ENCODE measurements at regions not wholly inside any gene's neighbourhood (a gene's known extent, or its start where the extent isn't known, plus 50 kb on each side); places are given as distances from the start of the nearest gene placed in this dataset.
"Not testable (repeated sequence)": the region's sequence is repeated elsewhere in the genome, so short reads cannot be mapped to it uniquely, and the experiment has no call there.

DNA sequence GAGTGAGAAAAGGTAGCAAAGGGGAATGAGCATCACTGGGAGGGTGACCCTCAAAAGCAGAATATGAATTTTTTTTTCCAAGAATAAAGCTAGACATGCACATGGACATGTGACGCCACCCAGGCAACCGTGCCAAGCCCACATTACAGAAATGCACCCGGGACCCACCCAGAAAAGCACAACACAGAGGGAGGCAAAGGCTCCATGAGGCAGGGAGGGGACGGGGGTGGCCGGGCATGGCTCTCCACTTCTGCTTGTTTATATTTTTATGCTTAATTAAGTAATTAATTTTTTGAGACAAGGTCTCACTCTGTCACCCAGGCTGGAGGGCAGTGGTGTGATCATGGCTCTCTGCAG, 1524.3 kb downstream of the BRD1 start:
- DNase-seq (no peak), ATAC-seq (replicated peaks in 1 of 2) (no peak)
- no peaks in the 10 kb centered on the region for H3K36me3 Mint-ChIP-seq (ENCODE audit: insufficient read depth in 2 of 2)
- H3K4me3 Mint-ChIP-seq, result no peak overlapping the region
- no peaks in the 10 kb centered on the region for H3K27me3 Mint-ChIP-seq (ENCODE audit: low read depth)
- H3K9me3 Mint-ChIP-seq, result no peaks in the 10 kb centered on the region
- no peak overlapping the region for H3K27ac Mint-ChIP-seq
- H3K4me1 Mint-ChIP-seq (ENCODE audit: low read depth), result no peaks in the 10 kb centered on the region

DNA sequence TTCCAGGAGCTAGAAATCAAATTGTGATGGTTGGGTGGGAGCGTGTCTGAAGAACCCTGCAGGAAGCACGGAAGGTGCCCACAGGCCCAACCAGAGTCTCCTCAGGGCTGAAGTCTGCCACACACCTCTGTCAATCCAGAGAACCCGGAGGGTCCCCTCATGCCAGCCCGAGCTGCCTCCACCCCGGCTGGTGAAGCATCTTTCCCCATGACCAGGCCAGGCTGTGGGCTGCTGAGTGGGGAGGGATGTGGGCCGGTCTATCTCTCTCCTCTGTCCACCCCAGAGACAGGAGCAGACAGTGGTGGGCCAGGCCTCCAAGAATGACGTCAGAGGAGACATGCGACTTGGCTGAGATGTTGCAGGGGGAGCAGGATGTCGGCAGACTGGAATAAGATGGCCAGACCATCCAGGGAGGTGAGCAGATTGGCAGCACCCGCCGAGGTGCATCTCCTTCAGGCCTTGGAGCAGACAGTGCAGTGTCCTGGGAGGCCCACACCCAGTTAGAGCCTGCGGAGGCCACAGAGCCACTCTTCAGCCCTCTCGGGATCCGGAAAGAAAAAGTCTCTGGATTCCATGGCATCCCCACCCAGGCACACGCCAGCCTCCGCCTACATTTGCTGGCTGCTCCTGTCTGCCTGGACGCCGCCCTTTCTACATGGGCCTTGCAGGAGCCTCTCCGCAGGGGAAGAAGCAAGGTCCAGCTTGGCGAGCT, 1524.9 kb downstream of the BRD1 start:
- no peaks in the 10 kb centered on the region for H3K9me3 Mint-ChIP-seq
- no peak overlapping the region for H3K27ac Mint-ChIP-seq
- no peak overlapping the region for H3K4me3 Mint-ChIP-seq
- H3K4me1 Mint-ChIP-seq (ENCODE audit: low read depth), result no peaks in the 10 kb centered on the region
- no peak for DNase-seq
- H3K36me3 Mint-ChIP-seq (ENCODE audit: insufficient read depth in 2 of 2), result no peaks in the 10 kb centered on the region
- no peaks in the 10 kb centered on the region for H3K27me3 Mint-ChIP-seq (ENCODE audit: low read depth)
- no peak for ATAC-seq (replicated peaks in 1 of 2)

DNA sequence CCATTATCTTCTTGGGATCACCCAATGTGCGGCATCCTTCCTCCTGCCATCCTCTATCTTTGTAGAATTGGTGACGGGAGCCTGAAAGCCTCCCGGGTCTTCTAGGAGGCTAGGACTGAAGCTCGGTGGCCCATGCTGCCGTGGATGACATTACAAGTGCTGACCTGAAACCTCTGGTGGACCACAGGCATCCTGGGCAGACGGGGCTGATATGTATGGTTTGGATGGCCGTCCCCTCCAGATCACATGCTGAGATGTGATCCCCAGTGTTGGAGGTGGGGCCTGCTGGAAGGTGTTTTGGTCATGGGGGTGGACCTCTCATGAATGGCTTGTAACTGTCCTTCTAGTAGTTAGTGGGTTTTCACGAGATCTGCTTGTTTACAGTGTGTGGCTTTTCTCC, 1525.8 kb downstream of the BRD1 start:
- Mint-ChIP-seq H3K27me3 (ENCODE audit: low read depth) (no peaks in the 10 kb centered on the region), H3K9me3 (no peaks in the 10 kb centered on the region), H3K4me3 (no peak overlapping the region), H3K4me1 (ENCODE audit: low read depth) (no peaks in the 10 kb centered on the region), H3K36me3 (ENCODE audit: insufficient read depth in 2 of 2) (no peaks in the 10 kb centered on the region), H3K27ac (no peak overlapping the region)
- DNase-seq (no peak), ATAC-seq (replicated peaks in 1 of 2) (no peak)

DNA sequence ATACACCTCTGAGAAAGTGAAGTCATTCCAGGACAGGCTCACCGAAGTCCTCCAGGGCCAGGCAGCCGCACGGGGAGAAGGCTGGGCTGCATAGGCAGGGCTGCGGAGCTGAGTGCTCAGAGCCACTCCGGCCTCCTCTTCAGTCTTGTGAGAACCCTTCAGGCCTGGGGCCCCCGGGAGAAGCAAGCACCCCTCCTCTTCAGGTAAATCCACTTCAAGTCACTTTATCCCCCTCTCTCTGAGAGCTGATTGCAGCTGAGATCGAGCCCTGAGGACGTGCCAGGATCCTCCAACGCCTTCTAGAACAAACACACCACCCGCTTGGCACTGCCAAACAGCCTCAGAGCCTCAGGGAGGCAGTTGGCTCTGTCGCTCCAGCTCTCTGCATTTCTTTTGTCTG, 1526.3 kb downstream of the BRD1 start:
- ATAC-seq (replicated peaks in 1 of 2), result no peak

DNA sequence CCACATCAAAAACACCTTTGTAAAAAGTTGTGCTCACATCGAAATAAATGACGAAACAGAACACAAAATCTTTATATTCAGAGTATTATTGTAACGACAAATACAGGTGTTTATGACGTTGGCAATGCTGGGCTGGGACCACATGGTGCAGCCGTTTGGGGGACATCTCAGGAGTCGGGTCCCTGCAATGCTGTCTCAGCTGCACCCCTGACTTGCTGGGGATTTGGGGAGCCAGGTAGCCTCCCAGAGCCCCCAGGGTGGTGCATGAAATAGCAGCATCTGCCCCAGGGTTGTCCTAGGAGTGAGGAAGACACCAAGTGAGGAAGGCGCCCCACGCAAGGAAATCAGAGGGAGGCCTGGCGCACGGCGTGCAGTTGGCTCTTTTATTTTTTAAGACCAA, 1526.8 kb downstream of the BRD1 start:
- Mint-ChIP-seq H3K4me3 (no peak overlapping the region), H3K4me1 (ENCODE audit: low read depth) (no peaks in the 10 kb centered on the region), H3K27me3 (ENCODE audit: low read depth) (no peaks in the 10 kb centered on the region), H3K36me3 (ENCODE audit: insufficient read depth in 2 of 2) (no peaks in the 10 kb centered on the region), H3K9me3 (no peaks in the 10 kb centered on the region), H3K27ac (no peak overlapping the region)
- ATAC-seq (replicated peaks in 1 of 2) (no peak), DNase-seq (no peak)

More for the DNA sequence above, 1526.3 kb downstream of the BRD1 start:
- Mint-ChIP-seq H3K27me3 (ENCODE audit: low read depth) (no peaks in the 10 kb centered on the region), H3K4me3 (no peak overlapping the region), H3K4me1 (ENCODE audit: low read depth) (no peaks in the 10 kb centered on the region), H3K27ac (no peak overlapping the region), H3K36me3 (ENCODE audit: insufficient read depth in 2 of 2) (no peaks in the 10 kb centered on the region), H3K9me3 (no peaks in the 10 kb centered on the region)
- no peak for DNase-seq

DNA sequence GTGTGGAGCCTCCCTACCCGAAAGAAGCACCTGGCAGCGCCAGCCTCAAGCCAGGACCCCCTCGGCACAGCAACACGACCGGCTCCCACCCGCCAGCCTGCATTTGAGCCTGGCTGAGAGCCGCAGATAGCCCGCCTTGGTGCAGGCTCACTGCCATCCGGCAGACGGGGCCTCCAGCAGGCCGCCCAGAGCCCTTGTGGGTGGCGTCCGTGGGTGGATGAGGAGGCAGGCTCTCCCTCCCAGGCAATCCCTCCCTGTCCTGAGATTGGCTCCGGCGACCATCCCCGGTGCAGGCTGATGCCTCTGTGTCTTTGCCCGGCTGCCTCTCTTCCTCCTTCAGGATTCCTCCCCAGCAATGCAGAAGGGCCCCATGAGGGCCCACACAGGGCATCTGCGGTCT, 1527.9 kb downstream of the BRD1 start:
- ATAC-seq (replicated peaks in 1 of 2) (no peak), DNase-seq (no peak)
- no peaks in the 10 kb centered on the region for H3K36me3 Mint-ChIP-seq (ENCODE audit: insufficient read depth in 2 of 2)
- no peaks in the 10 kb centered on the region for H3K4me1 Mint-ChIP-seq (ENCODE audit: low read depth)
- no peak overlapping the region for H3K4me3 Mint-ChIP-seq
- H3K27me3 Mint-ChIP-seq (ENCODE audit: low read depth), result no peaks in the 10 kb centered on the region
- H3K9me3 Mint-ChIP-seq, result no peaks in the 10 kb centered on the region
- no peak overlapping the region for H3K27ac Mint-ChIP-seq

DNA sequence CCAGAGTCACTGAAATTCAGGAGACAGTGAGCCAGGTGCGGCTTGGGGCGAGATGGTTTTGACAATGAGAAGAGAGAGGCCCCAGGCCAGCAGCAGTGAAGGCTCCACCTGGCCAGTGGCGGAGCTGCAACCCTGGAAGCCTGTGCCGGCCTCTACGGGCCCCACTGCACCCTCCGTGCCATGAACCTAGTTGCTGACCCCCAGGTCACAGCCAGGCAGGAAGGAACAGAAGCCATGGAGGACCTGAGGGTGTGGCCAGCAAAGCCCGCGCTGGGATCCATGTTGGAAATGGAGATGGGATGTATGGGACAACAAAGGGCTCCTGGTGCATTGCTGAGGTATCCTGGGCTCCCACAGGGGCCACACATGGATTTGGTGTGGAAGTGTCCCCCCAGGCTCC, 1528.5 kb downstream of the BRD1 start:
- DNase-seq (no peak), ATAC-seq (replicated peaks in 1 of 2) (no peak)
- Mint-ChIP-seq H3K27me3 (ENCODE audit: low read depth) (no peaks in the 10 kb centered on the region), H3K4me3 (no peak overlapping the region), H3K36me3 (ENCODE audit: insufficient read depth in 2 of 2) (no peaks in the 10 kb centered on the region), H3K9me3 (no peaks in the 10 kb centered on the region), H3K27ac (no peak overlapping the region), H3K4me1 (ENCODE audit: low read depth) (no peaks in the 10 kb centered on the region)

DNA sequence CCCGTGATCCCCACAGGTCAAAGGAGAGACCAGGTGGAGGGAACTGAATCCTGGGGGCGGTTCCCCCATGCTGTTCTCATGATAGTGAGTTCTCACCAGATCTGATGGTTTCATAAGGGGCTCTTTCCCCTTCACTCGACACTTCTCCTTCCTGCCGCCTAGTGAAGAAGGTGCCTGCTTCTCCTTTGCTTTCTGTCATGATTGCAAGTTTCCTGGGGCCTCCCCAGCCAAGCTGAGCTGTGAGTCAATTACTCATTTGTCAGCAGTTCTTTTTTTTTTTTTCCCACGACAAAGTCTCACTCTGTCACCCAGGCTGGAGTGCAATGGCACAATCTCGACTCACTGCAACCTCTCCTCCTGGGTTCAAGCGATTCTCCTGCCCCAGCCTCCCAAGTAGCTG, 1530.4 kb downstream of the BRD1 start:
- no peaks in the 10 kb centered on the region for H3K27me3 Mint-ChIP-seq (ENCODE audit: low read depth)
- ATAC-seq (replicated peaks in 1 of 2), result no peak
- H3K4me3 Mint-ChIP-seq, result no peak overlapping the region
- no peaks in the 10 kb centered on the region for H3K4me1 Mint-ChIP-seq (ENCODE audit: low read depth)
- DNase-seq, result no peak
- peaks cover 5 to 7% of the 10 kb centered on the region in 2 donors for H3K9me3 Mint-ChIP-seq
- no peak overlapping the region for H3K27ac Mint-ChIP-seq
- H3K36me3 Mint-ChIP-seq (ENCODE audit: insufficient read depth in 2 of 2), result peaks cover 0 to 2% of the 10 kb centered on the region in 2 donors

DNA sequence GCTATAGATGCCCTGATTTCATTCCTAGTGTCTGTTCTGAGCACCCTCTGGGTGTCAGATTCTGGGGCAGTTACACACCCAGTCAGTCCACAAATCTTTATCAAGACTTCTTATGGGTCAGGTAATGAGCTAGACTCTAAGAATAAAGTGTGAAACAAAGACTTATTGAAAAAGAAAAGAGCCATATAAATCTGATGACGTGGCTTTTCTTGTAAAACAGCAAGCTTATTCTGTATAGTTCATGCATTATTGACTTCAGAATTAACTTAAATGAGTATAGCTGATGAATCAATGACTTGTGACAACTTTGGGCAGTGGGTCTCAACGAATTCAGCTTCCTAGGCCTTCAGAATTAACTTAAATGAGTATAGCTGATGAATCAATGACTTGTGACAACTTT, 1527.5 kb downstream of the TBC1D22A start:
- not testable (repeated sequence) for H3K27ac Mint-ChIP-seq; H3K4me3 Mint-ChIP-seq; ATAC-seq (replicated peaks in 1 of 2); H3K27me3 Mint-ChIP-seq (ENCODE audit: low read depth); DNase-seq; H3K4me1 Mint-ChIP-seq (ENCODE audit: low read depth); H3K36me3 Mint-ChIP-seq (ENCODE audit: insufficient read depth in 2 of 2)
- H3K9me3 Mint-ChIP-seq, result peaks cover 12 to 13% of the 10 kb centered on the region in 2 donors

DNA sequence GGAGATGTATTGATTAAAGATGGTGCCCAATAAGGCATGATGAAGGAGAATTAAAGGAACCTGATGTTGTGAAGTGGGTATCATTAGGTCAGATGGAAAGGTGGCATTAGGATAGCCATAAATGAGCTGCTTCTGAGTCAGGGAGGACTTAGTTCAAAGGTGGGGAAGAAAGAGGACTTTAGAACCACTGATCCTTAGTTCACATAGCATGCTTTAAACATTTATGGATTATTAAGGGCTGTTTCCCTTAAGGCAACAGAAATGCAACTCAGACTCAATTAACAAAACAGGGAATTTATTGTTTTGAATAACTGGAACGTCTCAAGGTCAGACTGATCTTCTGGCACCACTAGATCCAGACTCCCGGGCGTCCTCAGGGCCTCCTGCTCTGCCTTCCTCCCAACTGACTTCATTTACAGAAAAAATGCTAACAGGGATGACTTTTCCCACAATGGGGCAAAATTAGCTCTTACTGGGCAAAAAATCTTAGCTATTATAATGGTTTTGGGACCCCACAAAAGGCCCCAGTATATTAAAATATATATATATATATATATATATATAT, 1526.0 kb downstream of the TBC1D22A start:
- Mint-ChIP-seq H3K4me1 (ENCODE audit: low read depth) (no peaks in the 10 kb centered on the region), H3K9me3 (peaks cover 9 to 10% of the 10 kb centered on the region in 2 donors), H3K27me3 (ENCODE audit: low read depth) (no peaks in the 10 kb centered on the region), H3K36me3 (ENCODE audit: insufficient read depth in 2 of 2) (no peaks in the 10 kb centered on the region), H3K4me3 (no peak overlapping the region), H3K27ac (no peak overlapping the region)
- ATAC-seq (replicated peaks in 1 of 2) (no peak), DNase-seq (no peak)

DNA sequence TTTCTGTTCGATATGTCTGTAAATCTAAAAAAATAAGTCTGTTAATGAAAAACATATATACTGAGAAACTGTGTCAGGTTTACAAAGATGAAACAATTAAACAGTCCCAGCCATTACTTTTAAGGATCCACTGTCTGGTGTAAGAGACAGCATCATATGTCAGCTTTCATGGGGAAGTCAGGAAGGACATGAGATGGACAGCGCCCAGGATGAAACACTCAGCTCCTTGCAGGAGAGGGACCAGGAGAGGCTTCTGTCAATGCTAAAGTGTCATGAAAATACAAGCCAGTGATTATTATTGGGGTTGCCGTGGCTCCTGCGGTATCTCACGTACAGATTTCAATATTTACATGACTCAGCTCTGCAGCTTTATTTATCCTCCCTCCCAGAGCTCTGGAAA, 1524.6 kb downstream of the TBC1D22A start:
- Mint-ChIP-seq H3K9me3 (peaks cover 7 to 9% of the 10 kb centered on the region in 2 donors), H3K27ac (no peak overlapping the region), H3K36me3 (ENCODE audit: insufficient read depth in 2 of 2) (no peaks in the 10 kb centered on the region), H3K4me1 (ENCODE audit: low read depth) (no peaks in the 10 kb centered on the region), H3K27me3 (ENCODE audit: low read depth) (no peaks in the 10 kb centered on the region), H3K4me3 (no peak overlapping the region)
- no peak for ATAC-seq (replicated peaks in 1 of 2)
- no peak for DNase-seq

DNA sequence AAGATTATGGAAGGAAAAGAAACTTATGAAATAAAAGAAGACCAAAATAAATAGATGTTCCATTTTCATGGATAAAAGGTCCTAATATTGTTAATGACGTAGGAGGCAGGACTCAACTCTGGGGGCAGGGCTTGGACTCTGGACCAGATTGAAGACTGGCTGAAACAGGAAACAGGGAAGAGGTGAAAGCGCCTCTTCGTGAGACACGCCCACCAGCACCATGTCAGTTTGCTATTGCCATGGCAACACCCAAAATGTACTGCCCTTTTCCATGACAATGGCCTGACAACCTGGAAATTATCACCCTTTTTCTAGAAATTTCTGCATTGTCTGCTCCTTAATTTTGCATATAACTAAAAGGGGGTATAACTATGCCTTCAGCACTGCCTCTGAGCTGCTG, 1522.2 kb downstream of the TBC1D22A start:
- H3K36me3 Mint-ChIP-seq (ENCODE audit: insufficient read depth in 2 of 2), result no peaks in the 10 kb centered on the region
- peaks cover 21% of the 10 kb centered on the region for H3K27me3 Mint-ChIP-seq (ENCODE audit: low read depth)
- ATAC-seq (replicated peaks in 1 of 2), result no peak
- H3K27ac Mint-ChIP-seq, result no peak overlapping the region
- H3K9me3 Mint-ChIP-seq, result peaks cover 4 to 5% of the 10 kb centered on the region in 2 donors
- no peak for DNase-seq
- H3K4me3 Mint-ChIP-seq, result no peak overlapping the region
- H3K4me1 Mint-ChIP-seq (ENCODE audit: low read depth), result no peaks in the 10 kb centered on the region

DNA sequence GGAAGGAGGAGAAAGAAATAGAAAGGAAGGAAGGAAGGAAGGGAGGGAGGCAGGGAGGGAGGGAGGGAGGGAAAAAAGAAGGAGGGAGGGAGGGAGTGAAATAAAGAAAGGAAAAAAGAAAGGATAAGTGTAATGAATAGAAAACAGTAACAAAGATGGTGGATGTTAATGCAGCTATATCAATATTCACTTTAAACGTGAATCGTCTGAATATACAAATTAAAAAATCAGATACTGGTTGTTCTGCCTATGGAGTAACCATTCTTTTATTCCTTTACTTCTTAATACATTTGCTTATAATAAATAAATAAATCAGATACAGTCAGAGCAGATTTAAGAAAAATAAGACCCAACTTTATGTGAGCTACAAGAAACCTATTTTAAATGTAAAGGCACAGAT, 1520.4 kb downstream of the TBC1D22A start:
- H3K4me3 Mint-ChIP-seq, result no peak overlapping the region
- no peaks in the 10 kb centered on the region for H3K36me3 Mint-ChIP-seq (ENCODE audit: insufficient read depth in 2 of 2)
- DNase-seq, result no peak
- ATAC-seq (replicated peaks in 1 of 2), result no peak
- peaks cover 1 to 5% of the 10 kb centered on the region in 2 donors for H3K9me3 Mint-ChIP-seq
- no peak overlapping the region for H3K27ac Mint-ChIP-seq
- H3K4me1 Mint-ChIP-seq (ENCODE audit: low read depth), result no peaks in the 10 kb centered on the region
- H3K27me3 Mint-ChIP-seq (ENCODE audit: low read depth), result peaks cover 31% of the 10 kb centered on the region

DNA sequence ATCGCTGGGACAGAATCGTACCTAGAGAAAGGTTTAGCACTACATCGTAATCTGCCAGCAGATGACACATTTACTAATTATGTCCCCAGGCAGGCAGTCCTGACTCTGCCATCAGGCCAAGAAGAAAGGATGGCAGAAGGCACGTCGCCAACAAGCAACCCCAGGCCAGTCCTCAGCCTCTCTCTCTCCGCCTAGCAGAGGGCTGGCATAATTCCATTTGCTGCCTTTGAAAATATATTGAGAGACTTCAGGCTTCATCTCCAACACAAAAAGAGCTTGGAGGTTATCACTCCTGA, 1517.0 kb downstream of the TBC1D22A start:
- Mint-ChIP-seq H3K4me1 (ENCODE audit: low read depth) (no peaks in the 10 kb centered on the region), H3K4me3 (no peak overlapping the region), H3K27ac (no peak overlapping the region), H3K27me3 (ENCODE audit: low read depth) (peaks cover 31% of the 10 kb centered on the region), H3K9me3 (peaks cover 1 to 3% of the 10 kb centered on the region in 2 donors), H3K36me3 (ENCODE audit: insufficient read depth in 2 of 2) (no peaks in the 10 kb centered on the region)
- no peak for DNase-seq
- ATAC-seq (replicated peaks in 1 of 2), result no peak
